Uterus (tissue), 3 donors: ENCODE measurements at regions not wholly inside any gene's neighbourhood (a gene's known extent, or its start where the extent isn't known, plus 50 kb on each side); places are given as distances from the start of the nearest gene placed in this dataset.

ENCODE experiments used
- DNase-seq, 2 donors: peaks; one replicate each; pipeline ENCODE4 v3.0.0-alpha.2; 2019 to 2020
- H3K27ac ChIP-seq, 2 donors: fragments of 200-600 bp; sonication (generic); 1 replicate in 1 of 2; 2 replicates in 1 of 2; pipeline ENCODE4 v1.5.1; 2016 to 2018
- H3K27me3 ChIP-seq, 2 donors: fragments of 200-600 bp; sonication (generic); one replicate each; pipeline ENCODE4 v1.5.1; 2018 to 2019; ENCODE audit warnings: control low read depth in 1 of 2
- H3K36me3 ChIP-seq, 2 donors: fragments of 200-600 bp; sonication (generic); one replicate each; pipeline ENCODE4 v1.5.1; 2019; ENCODE audit warnings: control low read depth in 1 of 2
- H3K4me1 ChIP-seq, 2 donors: fragments of 200-600 bp; sonication (generic); one replicate each; pipeline ENCODE4 v1.5.1; 2018 to 2019; ENCODE audit warnings: control low read depth in 1 of 2
- H3K4me3 ChIP-seq, 2 donors: fragments of 200-600 bp; sonication (generic); 1 replicate in 1 of 2; 2 replicates in 1 of 2; pipeline ENCODE4 v1.5.1; 2018 to 2019; ENCODE audit warnings: mild to moderate bottlenecking in 1 of 2
- H3K9me3 ChIP-seq, 2 donors: fragments of 200-600 bp; sonication (generic); one replicate each; pipeline ENCODE4 v1.5.1; 2019; ENCODE audit warnings: control low read depth in 1 of 2
- CTCF ChIP-seq, 4 experiments: fragments of 200-600 bp in 2 of 4; fragments of 450-650 bp in 2 of 4; sonication (generic) in 2 of 4; IDR thresholded peaks; one replicate each; pipeline ENCODE4 v1.5.1; 2016 to 2019; ENCODE audit warnings: antibody characterized with exemption in 4 of 4, mild to moderate bottlenecking in 2 of 4, moderate library complexity in 1 of 4
- POLR2A ChIP-seq, 2 donors: fragments of 450-650 bp; IDR thresholded peaks; one replicate each; pipeline ENCODE4 v1.6.1; 2016; ENCODE audit warnings: antibody characterized with exemption in 2 of 2, mild to moderate bottlenecking in 1 of 2, moderate library complexity in 1 of 2
- intact Hi-C: fragments of 100-400 bp; cut with DNase I; formaldehyde crosslinking; loops from one replicate; pipeline ENCODE4 v1.15.1; 2023; ENCODE audit warnings: low total_unique reads
- donor health status: DM: yes; HTN: yes; CAD: no.

GRCh38 chr1:30472009-30472408 is 251.4 kb downstream of the MATN1 start:
- TF ChIP-seq POLR2A (IDR thresholded peaks at IDR 0.05) (no peak), CTCF (IDR thresholded peaks at IDR 0.05) (no peak)
- Histone ChIP-seq H3K9me3 (no peaks in the 10 kb centered on the region), H3K27me3 (no peaks in the 10 kb centered on the region), H3K4me3 (no peak overlapping the region), H3K36me3 (no peaks in the 10 kb centered on the region), H3K4me1 (no peaks in the 10 kb centered on the region), H3K27ac (no peak overlapping the region)
- intact Hi-C loops: no loop called here
- DNase-seq: no peak

DNA sequence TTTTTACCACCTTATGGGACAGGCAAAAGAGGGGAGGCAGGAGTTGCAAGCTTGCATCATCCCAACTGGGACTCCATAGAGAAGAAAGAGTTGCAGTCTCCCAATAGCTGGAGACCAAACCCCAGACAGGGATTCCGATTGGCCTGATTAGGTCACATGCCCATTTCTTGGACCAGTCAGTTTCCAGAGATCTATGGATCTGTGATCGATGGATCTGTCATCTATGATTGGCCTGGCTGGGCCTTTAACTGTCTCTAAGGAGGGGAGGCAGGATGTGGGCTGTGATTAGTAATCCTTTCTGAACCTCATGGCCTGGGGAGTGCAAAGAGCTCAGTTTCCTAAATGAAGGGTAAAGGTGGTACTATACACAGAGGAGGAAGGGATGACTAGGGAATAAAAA is 252.1 kb downstream of the MATN1 start:
- Histone ChIP-seq H3K36me3 (no peaks in the 10 kb centered on the region), H3K4me1 (no peaks in the 10 kb centered on the region), H3K4me3 (no peak overlapping the region), H3K9me3 (no peaks in the 10 kb centered on the region), H3K27ac (no peak overlapping the region), H3K27me3 (no peaks in the 10 kb centered on the region)
- DNase-seq: no peak
- no peak for TF ChIP-seq CTCF (IDR thresholded peaks at IDR 0.05)
- no peak for TF ChIP-seq POLR2A (IDR thresholded peaks at IDR 0.05)
- intact Hi-C loops: no loop called here

- no peak for TF ChIP-seq CTCF (IDR thresholded peaks at IDR 0.05)
- no peak for TF ChIP-seq POLR2A (IDR thresholded peaks at IDR 0.05)
- Histone ChIP-seq H3K4me3 (no peak overlapping the region), H3K27ac (no peak overlapping the region), H3K36me3 (no peaks in the 10 kb centered on the region), H3K27me3 (no peaks in the 10 kb centered on the region), H3K9me3 (no peaks in the 10 kb centered on the region), H3K4me1 (no peaks in the 10 kb centered on the region)
- no peak for DNase-seq
- intact Hi-C loops: no loop called here
These were observed 254.0 kb downstream of the MATN1 start for GRCh38 chr1:30469426-30469825.

GRCh38 chr1:30467101-30467500 is 256.3 kb downstream of the MATN1 start:
- Histone ChIP-seq H3K4me1 (no peaks in the 10 kb centered on the region), H3K4me3 (no peak overlapping the region), H3K27ac (no peak overlapping the region), H3K9me3 (no peaks in the 10 kb centered on the region), H3K36me3 (no peaks in the 10 kb centered on the region), H3K27me3 (no peaks in the 10 kb centered on the region)
- intact Hi-C loops: no loop called here
- no peak for TF ChIP-seq POLR2A (IDR thresholded peaks at IDR 0.05)
- TF ChIP-seq CTCF (IDR thresholded peaks at IDR 0.05): no peak
- DNase-seq: no peak

DNA sequence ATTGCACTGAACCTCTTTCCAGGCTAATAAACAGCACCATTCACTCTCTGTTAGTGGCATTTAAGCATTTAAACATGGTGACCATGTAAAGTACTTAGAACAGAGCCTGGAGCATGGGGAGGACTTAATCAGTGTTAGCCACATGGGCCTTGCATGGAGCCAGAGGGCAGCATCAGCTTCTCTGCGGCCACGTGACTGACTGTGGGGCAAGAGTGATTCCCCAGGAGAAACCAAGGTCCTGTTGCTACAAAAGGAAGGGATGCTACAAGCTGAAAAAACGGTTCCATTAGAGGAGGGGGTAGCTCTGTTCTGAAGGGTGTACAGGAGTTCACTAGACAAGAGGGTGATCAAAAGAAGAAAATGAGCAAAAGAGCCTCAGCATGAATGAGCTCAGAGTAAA is 256.8 kb downstream of the MATN1 start:
- Histone ChIP-seq H3K4me1 (no peaks in the 10 kb centered on the region), H3K27me3 (no peaks in the 10 kb centered on the region), H3K9me3 (no peaks in the 10 kb centered on the region), H3K36me3 (no peaks in the 10 kb centered on the region), H3K27ac (no peak overlapping the region), H3K4me3 (no peak overlapping the region)
- TF ChIP-seq POLR2A (IDR thresholded peaks at IDR 0.05) (no peak), CTCF (IDR thresholded peaks at IDR 0.05) (no peak)
- intact Hi-C loops: no loop called here
- no peak for DNase-seq
